ENCODE measurements at regions not wholly inside any gene's neighbourhood (a gene's known extent, or its start where the extent isn't known, plus 50 kb on each side); places are given as distances from the start of the nearest gene placed in this dataset.

GRCh38 chr10:31686599-31686998, 242.0 kb downstream of the ARHGAP12 start:
- TF ChIP-seq CTCF (IDR thresholded peaks at IDR 0.05) (no peak), EZH2 (IDR thresholded peaks at IDR 0.05) (no peak)
